Naive thymus-derived CD4-positive, alpha-beta T cell (primary cell): ENCODE measurements at regions not wholly inside any gene's neighbourhood (a gene's known extent, or its start where the extent isn't known, plus 50 kb on each side); places are given as distances from the start of the nearest gene placed in this dataset.

Experiments used
- ATAC-seq: fragments of 150-1000 bp; cut with Tn5 transposase; 2 replicates; pipeline ENCODE4 v1.10.0; 2021; ENCODE audit warnings: mild to moderate bottlenecking, moderate library complexity
- CTCF ChIA-PET: fragments of 350-600 bp; sonication (Branson Sonifier 250); formaldehyde crosslinking; loops from one replicate; lab custom pipeline; 2021; ENCODE audit warnings: antibody characterized with exemption; lab: Charles Lee
- POLR2A ChIA-PET: fragments of 350-600 bp; sonication (Branson Sonifier 250); formaldehyde crosslinking; loops from one replicate; lab custom pipeline; 2021; ENCODE audit warnings: antibody characterized with exemption, inconsistent platforms; lab: Charles Lee
- DNase-seq, 9 donors: peaks; one replicate each; pipeline versions ENCODE4 v3.0.0 to v3.0.0-alpha.2; 2020 to 2022; ENCODE audit warnings: mixed read lengths in 1 of 9
- H3K27ac ChIP-seq: one replicate; pipeline ENCODE4 v1.7.0; 2013; ENCODE audit warnings: mild to moderate bottlenecking, low read depth, low read length, moderate library complexity
- H3K27me3 ChIP-seq, 2 donors: one replicate each; pipeline ENCODE4 v1.7.0; 2013; ENCODE audit warnings: low read length in 2 of 2, mild to moderate bottlenecking in 2 of 2, moderate library complexity in 2 of 2; ENCODE audit not compliant: control insufficient read depth in 2 of 2, insufficient read depth in 2 of 2
- H3K36me3 ChIP-seq, 3 experiments: 1 replicate in 2 of 3; 2 replicates in 1 of 3; pipeline ENCODE4 v1.7.0; 2013; ENCODE audit warnings: low read length in 3 of 3, mild to moderate bottlenecking in 3 of 3, moderate library complexity in 1 of 3; ENCODE audit not compliant: insufficient read depth in 3 of 3, control insufficient read depth in 2 of 3
- H3K4me1 ChIP-seq, 2 donors: one replicate each; pipeline ENCODE4 v1.7.0; 2013; ENCODE audit warnings: low read length in 2 of 2, mild to moderate bottlenecking in 2 of 2, moderate library complexity in 1 of 2; ENCODE audit not compliant: control insufficient read depth in 2 of 2, insufficient read depth in 2 of 2
- H3K4me3 ChIP-seq: 2 replicates; pipeline ENCODE4 v1.7.0; 2013; ENCODE audit warnings: mild to moderate bottlenecking, low read length
- H3K9me3 ChIP-seq, 3 experiments: 1 replicate in 2 of 3; 2 replicates in 1 of 3; pipeline ENCODE4 v1.7.0; 2013; ENCODE audit warnings: low read length in 3 of 3; ENCODE audit not compliant: control insufficient read depth in 2 of 3
- H3K27ac Mint-ChIP-seq, 9 donors: one replicate each; pipeline ENCODE4 v1.8.0; 2020 to 2022; ENCODE audit warnings: mixed read lengths in 9 of 9, mild to moderate bottlenecking in 8 of 9, moderate library complexity in 5 of 9, inconsistent platforms in 2 of 9
- H3K27me3 Mint-ChIP-seq, 5 donors: one replicate each; pipeline ENCODE4 v1.8.0; 2021 to 2022; ENCODE audit warnings: mixed read lengths in 5 of 5, mild to moderate bottlenecking in 1 of 5
- H3K36me3 Mint-ChIP-seq, 5 donors: one replicate each; pipeline ENCODE4 v1.8.0; 2020 to 2022; ENCODE audit warnings: mixed read lengths in 5 of 5, mild to moderate bottlenecking in 3 of 5, inconsistent platforms in 1 of 5
- H3K4me1 Mint-ChIP-seq, 7 donors: one replicate each; pipeline ENCODE4 v1.8.0; 2020 to 2022; ENCODE audit warnings: mixed read lengths in 7 of 7, mild to moderate bottlenecking in 3 of 7, inconsistent platforms in 1 of 7
- H3K4me3 Mint-ChIP-seq, 10 donors: one replicate each; pipeline ENCODE4 v1.8.0; 2020 to 2022; ENCODE audit warnings: mild to moderate bottlenecking in 10 of 10, mixed read lengths in 10 of 10, moderate library complexity in 6 of 10, inconsistent platforms in 2 of 10
- H3K9me3 Mint-ChIP-seq, 11 donors: one replicate each; pipeline ENCODE4 v1.8.0; 2020 to 2022; ENCODE audit warnings: mixed read lengths in 11 of 11, mild to moderate bottlenecking in 4 of 11, inconsistent platforms in 1 of 11, moderate library complexity in 1 of 11
- intact Hi-C, 2 donors: fragments of 100-400 bp; cut with micrococcal nuclease; formaldehyde crosslinking; loops; one replicate each; pipeline ENCODE4 v1.15.1; 2023

DNA sequence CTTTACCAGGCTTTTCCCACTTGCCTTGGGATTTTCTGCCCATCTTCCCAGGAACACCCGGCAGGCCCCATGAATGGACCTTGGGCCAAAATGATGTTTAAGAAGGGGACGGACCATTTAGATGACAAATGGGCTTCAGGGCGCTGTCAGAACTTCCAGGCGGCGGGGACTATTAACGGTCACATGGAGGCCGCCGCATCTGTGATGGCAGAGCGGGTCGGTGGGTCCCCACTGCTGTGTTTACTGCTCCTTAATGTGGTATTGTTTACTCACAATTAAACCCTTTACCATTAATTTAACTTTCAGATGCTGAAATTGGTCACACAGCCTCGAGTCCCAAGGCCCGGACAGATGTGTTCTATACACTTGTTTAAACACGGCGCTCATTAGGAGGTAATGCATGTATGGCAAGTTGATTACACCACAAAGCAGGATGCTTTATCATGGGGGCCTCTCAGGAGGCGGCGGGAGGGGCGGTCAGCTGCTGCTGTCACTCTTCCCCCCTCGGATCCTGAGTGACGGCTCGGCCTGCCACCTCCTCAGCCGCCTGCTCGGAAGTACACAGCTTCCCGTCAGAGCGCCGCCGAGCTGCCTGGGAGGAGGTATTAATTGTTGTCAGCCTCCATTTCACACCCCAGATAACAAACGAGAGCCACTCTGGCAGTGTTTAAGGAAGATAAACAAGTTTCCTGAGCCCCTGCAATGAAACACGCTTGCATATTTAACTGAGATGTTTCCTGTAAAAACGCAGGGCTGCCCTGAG, 83.9 kb upstream of the IRX3 start:
- Histone ChIP-seq H3K27ac (no peak overlapping the region), H3K36me3 (no peaks in the 10 kb centered on the region), H3K9me3 (no peaks in the 10 kb centered on the region), H3K4me1 (no peaks in the 10 kb centered on the region), H3K4me3 (no peak overlapping the region), H3K27me3 (peaks cover 0 to 6% of the 10 kb centered on the region in 2 donors)
- ATAC-seq: no peak
- ChIA-PET POLR2A (no interaction called here), CTCF (no interaction called here)
- H3K36me3 Mint-ChIP-seq: no peaks in the 10 kb centered on the region
- intact Hi-C loops: no loop called here
- H3K9me3 Mint-ChIP-seq: peaks cover 0 to 11% (median 0%) of the 10 kb centered on the region in 11 donors
- H3K27ac Mint-ChIP-seq: no peak overlapping the region
- DNase-seq: no peak
- H3K27me3 Mint-ChIP-seq: peaks cover 39 to 74% (median 49%) of the 10 kb centered on the region in 5 donors
- H3K4me1 Mint-ChIP-seq: peaks cover 0 to 10% (median 4%) of the 10 kb centered on the region in 7 donors
- H3K4me3 Mint-ChIP-seq: no peak overlapping the region

DNA sequence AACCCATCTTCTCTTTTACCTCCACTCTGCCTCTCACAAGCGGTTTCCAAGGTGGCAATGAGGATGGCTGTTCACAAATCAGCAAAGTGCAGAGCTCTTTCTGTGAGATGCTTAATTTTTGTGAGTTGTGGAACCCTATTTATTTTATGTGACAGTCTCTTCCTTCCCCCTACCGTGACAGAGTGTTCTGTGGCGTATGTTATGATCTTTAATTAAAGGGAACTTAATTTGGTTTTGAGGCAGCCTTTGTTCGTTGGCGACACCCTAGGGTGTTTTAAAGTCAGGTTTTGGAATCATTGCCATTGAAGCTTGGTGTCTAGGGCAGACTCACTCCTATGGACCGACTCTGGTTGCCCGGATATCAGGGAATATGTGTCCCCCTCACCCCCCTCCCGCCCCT, 83.3 kb upstream of the IRX3 start:
- no peaks in the 10 kb centered on the region for H3K9me3 ChIP-seq
- Mint-ChIP-seq H3K27me3 (peaks cover 33 to 70% (median 45%) of the 10 kb centered on the region in 5 donors), H3K9me3 (peaks cover 0 to 8% (median 0%) of the 10 kb centered on the region in 11 donors), H3K27ac (no peak overlapping the region), H3K4me3 (no peak overlapping the region), H3K36me3 (no peaks in the 10 kb centered on the region), H3K4me1 (peaks cover 0 to 10% (median 4%) of the 10 kb centered on the region in 7 donors)
- H3K4me1 ChIP-seq: no peaks in the 10 kb centered on the region
- H3K4me3 ChIP-seq: no peak overlapping the region
- no peak for ATAC-seq
- DNase-seq: no peak
- intact Hi-C loops: no loop called here
- CTCF ChIA-PET: no interaction called here
- no peak overlapping the region for H3K27ac ChIP-seq
- peaks cover 0 to 6% of the 10 kb centered on the region in 2 donors for H3K27me3 ChIP-seq
- no peaks in the 10 kb centered on the region for H3K36me3 ChIP-seq
- POLR2A ChIA-PET: no interaction called here

DNA sequence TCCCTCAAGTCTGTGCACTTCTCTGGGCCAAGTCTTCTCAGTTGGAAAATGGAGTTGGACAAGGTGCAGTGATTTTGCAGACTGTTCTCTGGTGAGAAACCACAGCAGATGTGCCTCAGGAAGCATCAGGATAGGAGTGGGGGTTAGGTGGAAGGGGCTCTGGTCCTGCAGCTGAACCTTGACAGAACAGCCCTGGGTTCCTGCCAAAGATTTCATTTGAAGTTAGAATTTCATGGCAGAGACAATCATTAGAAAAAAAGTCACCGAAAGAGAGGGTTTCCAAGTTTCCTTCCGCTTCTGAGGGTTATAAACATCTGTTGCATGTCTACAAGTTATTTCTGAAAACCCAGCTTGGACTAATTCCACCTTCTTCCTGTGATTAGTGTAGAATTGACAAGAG, 80.4 kb upstream of the IRX3 start:
- intact Hi-C loops: no loop called here
- H3K27ac Mint-ChIP-seq: no peak overlapping the region
- no peaks in the 10 kb centered on the region for H3K36me3 ChIP-seq
- no peaks in the 10 kb centered on the region for H3K36me3 Mint-ChIP-seq
- ChIA-PET POLR2A (no interaction called here), CTCF (no interaction called here)
- H3K9me3 Mint-ChIP-seq: peaks cover 0 to 8% (median 0%) of the 10 kb centered on the region in 11 donors
- H3K4me3 Mint-ChIP-seq: no peak overlapping the region
- H3K4me3 ChIP-seq: no peak overlapping the region
- H3K27me3 ChIP-seq: no peaks in the 10 kb centered on the region
- no peak for DNase-seq
- ATAC-seq: no peak
- H3K9me3 ChIP-seq: no peaks in the 10 kb centered on the region
- peaks cover 24 to 68% (median 40%) of the 10 kb centered on the region in 5 donors for H3K27me3 Mint-ChIP-seq
- no peak overlapping the region for H3K27ac ChIP-seq
- H3K4me1 Mint-ChIP-seq: peaks cover 0 to 4% (median 0%) of the 10 kb centered on the region in 7 donors
- no peaks in the 10 kb centered on the region for H3K4me1 ChIP-seq

DNA sequence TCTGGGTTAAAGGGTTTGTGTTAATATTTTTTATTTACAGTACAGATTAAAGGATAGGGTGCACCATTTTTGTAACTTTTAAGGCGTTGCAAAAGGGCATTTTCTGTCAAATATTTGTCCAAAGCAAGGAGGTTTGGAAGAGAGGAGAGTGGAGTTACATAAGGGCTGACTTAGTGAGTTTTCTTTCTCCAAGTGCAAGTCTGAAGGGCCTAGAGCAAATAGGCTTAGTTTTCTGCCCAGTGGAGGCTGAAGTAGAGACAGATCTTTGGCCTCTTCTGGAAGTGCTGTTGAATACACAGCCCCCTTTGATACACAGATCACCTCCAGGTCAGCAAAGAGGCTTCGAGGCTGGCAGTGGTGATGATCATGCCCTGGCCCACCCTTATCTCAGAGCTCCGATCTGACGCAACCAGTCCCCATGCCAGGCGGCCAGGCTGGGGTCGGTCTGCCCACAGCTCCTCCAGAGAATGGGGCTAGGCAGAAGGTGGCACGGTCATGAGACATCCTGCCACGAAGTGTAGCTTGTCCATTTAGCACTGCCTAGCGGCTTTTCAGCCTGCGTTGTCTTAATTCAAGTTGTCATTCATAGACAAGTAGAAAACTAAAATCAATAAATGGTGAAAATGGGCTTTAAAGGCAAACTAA, 79.5 kb upstream of the IRX3 start:
- ChIA-PET POLR2A (no interaction called here), CTCF (no interaction called here)
- no peak overlapping the region for H3K4me3 Mint-ChIP-seq
- DNase-seq: no peak
- Histone ChIP-seq H3K27ac (no peak overlapping the region), H3K9me3 (no peaks in the 10 kb centered on the region), H3K36me3 (no peaks in the 10 kb centered on the region), H3K4me3 (no peak overlapping the region), H3K4me1 (no peaks in the 10 kb centered on the region), H3K27me3 (no peaks in the 10 kb centered on the region)
- H3K4me1 Mint-ChIP-seq: peaks cover 0 to 3% (median 0%) of the 10 kb centered on the region in 7 donors
- ATAC-seq: no peak
- H3K36me3 Mint-ChIP-seq: no peaks in the 10 kb centered on the region
- no peak overlapping the region for H3K27ac Mint-ChIP-seq
- intact Hi-C loops: no loop called here
- H3K27me3 Mint-ChIP-seq: peaks cover 29 to 65% (median 42%) of the 10 kb centered on the region in 5 donors
- H3K9me3 Mint-ChIP-seq: peaks cover 0 to 8% (median 0%) of the 10 kb centered on the region in 11 donors

DNA sequence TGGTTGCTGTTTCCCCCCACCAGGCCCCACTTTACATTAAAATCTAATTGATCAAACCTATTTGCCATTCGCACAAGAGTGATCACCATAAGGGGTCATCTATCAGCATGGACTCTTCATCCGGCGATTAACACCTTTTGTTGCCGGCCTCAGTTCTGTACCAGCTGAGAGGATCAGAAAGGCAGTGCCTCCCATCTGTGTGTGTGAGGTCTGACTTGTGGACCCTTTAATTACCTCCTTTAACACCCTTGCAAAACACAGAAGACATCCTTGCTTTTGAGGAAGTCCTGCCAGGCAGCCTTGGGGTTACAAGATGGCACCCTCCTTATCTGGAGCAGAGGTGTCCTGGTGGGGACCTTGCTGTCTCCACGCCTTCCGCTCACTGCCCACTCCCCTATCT, 77.2 kb upstream of the IRX3 start:
- Histone ChIP-seq H3K4me1 (no peaks in the 10 kb centered on the region), H3K27ac (no peak overlapping the region), H3K9me3 (no peaks in the 10 kb centered on the region), H3K4me3 (no peak overlapping the region), H3K27me3 (no peaks in the 10 kb centered on the region), H3K36me3 (no peaks in the 10 kb centered on the region)
- intact Hi-C loops: no loop called here
- no peak for DNase-seq
- H3K4me1 Mint-ChIP-seq: peaks cover 0 to 1% (median 0%) of the 10 kb centered on the region in 7 donors
- POLR2A ChIA-PET: no interaction called here
- H3K36me3 Mint-ChIP-seq: no peaks in the 10 kb centered on the region
- no peak for ATAC-seq
- H3K9me3 Mint-ChIP-seq: peaks cover 0 to 8% (median 0%) of the 10 kb centered on the region in 11 donors
- no peak overlapping the region for H3K27ac Mint-ChIP-seq
- peaks cover 20 to 46% (median 36%) of the 10 kb centered on the region in 5 donors for H3K27me3 Mint-ChIP-seq
- H3K4me3 Mint-ChIP-seq: no peak overlapping the region
- CTCF ChIA-PET: no interaction called here

DNA sequence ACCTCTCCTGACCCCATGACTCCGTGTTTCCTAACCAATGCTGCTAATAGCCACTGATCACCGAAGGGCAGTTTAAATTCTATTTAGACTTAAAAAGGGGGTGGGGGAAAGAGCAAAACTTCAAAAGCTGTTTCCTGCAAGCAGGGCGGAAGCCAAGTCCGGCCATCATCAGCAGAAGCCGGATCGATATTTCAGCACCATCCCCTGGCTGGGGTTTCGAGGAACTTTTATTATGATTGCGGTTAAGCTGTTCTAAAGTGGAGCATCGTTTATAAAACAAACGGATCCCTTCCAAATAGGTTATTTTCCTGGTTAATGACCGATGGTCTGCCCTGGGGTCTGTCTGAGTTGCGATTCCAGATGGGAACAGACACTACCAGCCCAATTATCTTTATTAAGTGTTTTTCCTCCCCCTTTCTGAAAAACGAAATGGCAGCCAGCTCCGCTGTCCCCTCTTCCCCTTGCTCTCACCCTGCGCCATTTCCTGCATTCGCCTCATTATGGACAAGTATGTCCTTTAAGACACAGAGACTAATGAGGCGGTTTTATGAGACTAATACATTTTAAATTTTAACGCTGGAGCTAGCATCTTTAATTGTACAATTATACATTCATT, 76.1 kb upstream of the IRX3 start:
- no peaks in the 10 kb centered on the region for H3K9me3 ChIP-seq
- Mint-ChIP-seq H3K27ac (no peak overlapping the region), H3K4me3 (no peak overlapping the region), H3K9me3 (peaks cover 0 to 8% (median 0%) of the 10 kb centered on the region in 11 donors), H3K4me1 (peaks cover 0 to 1% (median 0%) of the 10 kb centered on the region in 7 donors), H3K27me3 (peaks cover 20 to 56% (median 40%) of the 10 kb centered on the region in 5 donors), H3K36me3 (no peaks in the 10 kb centered on the region)
- H3K27me3 ChIP-seq: no peaks in the 10 kb centered on the region
- H3K36me3 ChIP-seq: no peaks in the 10 kb centered on the region
- intact Hi-C loops: no loop called here
- POLR2A ChIA-PET: no interaction called here
- CTCF ChIA-PET: no interaction called here
- H3K27ac ChIP-seq: no peak overlapping the region
- no peak for ATAC-seq
- no peak overlapping the region for H3K4me3 ChIP-seq
- H3K4me1 ChIP-seq: no peaks in the 10 kb centered on the region
- no peak for DNase-seq
